Activated CD4-positive, alpha-beta T cell treated with anti-CD3 and anti-CD28 coated beads, Interleukin-10, Interleukin-2, amounts not matched to agents 100 ng/mL and 50 ng/mL, durations not matched to agents 16 hours and 8 hours (primary cell): ENCODE measurements at regions not wholly inside any gene's neighbourhood (a gene's known extent, or its start where the extent isn't known, plus 50 kb on each side); places are given as distances from the start of the nearest gene placed in this dataset.
"Not testable (repeated sequence)": the region's sequence is repeated elsewhere in the genome, so short reads cannot be mapped to it uniquely, and the experiment has no call there.

Experiments
- DNase-seq: peaks from one replicate; pipeline ENCODE4 v3.0.0-alpha.2; 2020

- DNase-seq, result no peak
Measured at GRCh38 chr13:33340631-33341030, 55.1 kb upstream of the STARD13 start.

GRCh38 chr13:33341861-33342452 is 56.4 kb upstream of the STARD13 start:
- DNase-seq, result no peak

GRCh38 chr13:33345842-33346241 is 60.3 kb upstream of the STARD13 start:
- no peak for DNase-seq

- no peak for DNase-seq
Measured at GRCh38 chr13:33347861-33348260, 62.3 kb upstream of the STARD13 start.

- DNase-seq, result no peak
Measured at GRCh38 chr13:33348366-33348765, 62.8 kb upstream of the STARD13 start.

- DNase-seq, result no peak
Measured at GRCh38 chr13:33349288-33349985, 63.9 kb upstream of the STARD13 start.

- DNase-seq, result no peak
Measured at GRCh38 chr13:33349986-33350826, 64.7 kb upstream of the STARD13 start.

- DNase-seq, result no peak
Measured at GRCh38 chr13:33351319-33351718, 65.8 kb upstream of the STARD13 start.

GRCh38 chr13:33352041-33352440 is 66.5 kb upstream of the STARD13 start:
- DNase-seq, result no peak

- DNase-seq, result no peak
Measured at GRCh38 chr13:33352526-33352925, 67.0 kb upstream of the STARD13 start.

GRCh38 chr13:33353210-33353609 is 67.7 kb upstream of the STARD13 start:
- no peak for DNase-seq

GRCh38 chr13:33353646-33354045 is 68.1 kb upstream of the STARD13 start:
- no peak for DNase-seq

- no peak for DNase-seq
Measured at GRCh38 chr13:33355201-33355895, 69.8 kb upstream of the STARD13 start.

- DNase-seq, result not testable (repeated sequence)
Measured at GRCh38 chr13:33358076-33358475, 72.5 kb upstream of the STARD13 start.

GRCh38 chr13:33362986-33363727 is 77.6 kb upstream of the STARD13 start:
- no peak for DNase-seq

GRCh38 chr13:33364192-33364591 is 78.6 kb upstream of the STARD13 start:
- DNase-seq, result no peak

- no peak for DNase-seq
Measured at GRCh38 chr13:33366469-33367062, 81.0 kb upstream of the STARD13 start.

- DNase-seq, result no peak
Measured at GRCh38 chr13:33367171-33367895, 81.8 kb upstream of the STARD13 start.

- DNase-seq, result no peak
Measured at GRCh38 chr13:33367926-33368325, 82.4 kb upstream of the STARD13 start.

- no peak for DNase-seq
Measured at GRCh38 chr13:33369073-33369472, 83.5 kb upstream of the STARD13 start.

- DNase-seq, result no peak
Measured at GRCh38 chr13:33372251-33372919, 86.8 kb upstream of the STARD13 start.
